Subcutaneous abdominal adipose tissue (tissue), 5 donors: ENCODE measurements at regions not wholly inside any gene's neighbourhood (a gene's known extent, or its start where the extent isn't known, plus 50 kb on each side); places are given as distances from the start of the nearest gene placed in this dataset.
"Not testable (repeated sequence)": the region's sequence is repeated elsewhere in the genome, so short reads cannot be mapped to it uniquely, and the experiment has no call there.

ENCODE experiments used
- H3K27ac ChIP-seq: one replicate; pipeline ENCODE4 v1.7.0; 2013; ENCODE audit warnings: low read depth, mild to moderate bottlenecking, inconsistent platforms, low read length, moderate library complexity
- H3K27me3 ChIP-seq, 5 donors: one replicate each; pipeline ENCODE4 v1.7.0; 2013; ENCODE audit warnings: low read length in 5 of 5, inconsistent platforms in 1 of 5; ENCODE audit not compliant: control insufficient read depth in 5 of 5, insufficient read depth in 4 of 5
- H3K36me3 ChIP-seq, 5 donors: one replicate each; pipeline ENCODE4 v1.7.0; 2013; ENCODE audit warnings: low read length in 5 of 5; ENCODE audit not compliant: control insufficient read depth in 5 of 5, insufficient read depth in 5 of 5
- H3K4me1 ChIP-seq, 5 donors: one replicate each; pipeline ENCODE4 v1.7.0; 2013; ENCODE audit warnings: low read length in 5 of 5, mild to moderate bottlenecking in 3 of 5, moderate library complexity in 1 of 5; ENCODE audit not compliant: control insufficient read depth in 5 of 5, insufficient read depth in 5 of 5
- H3K4me3 ChIP-seq, 5 donors: one replicate each; pipeline ENCODE4 v1.7.0; 2013; ENCODE audit warnings: low read length in 5 of 5, low read depth in 1 of 5
- H3K9ac ChIP-seq, 5 donors: one replicate each; pipeline ENCODE4 v1.7.0; 2013; ENCODE audit warnings: low read length in 5 of 5, mild to moderate bottlenecking in 4 of 5, moderate library complexity in 3 of 5
- H3K9me3 ChIP-seq, 5 donors: one replicate each; pipeline ENCODE4 v1.7.0; 2013; ENCODE audit warnings: low read length in 5 of 5; ENCODE audit not compliant: control insufficient read depth in 5 of 5
- donor health status: healthy.
- donor health status: healthy.
- donor health status: healthy.
- donor health status: healthy.
- donor health status: healthy.

- H3K4me1 ChIP-seq, result no peaks in the 10 kb centered on the region
- no peak overlapping the region for H3K27ac ChIP-seq
- no peak overlapping the region for H3K4me3 ChIP-seq
- peaks cover 2 to 22% (median 5%) of the 10 kb centered on the region in 5 donors for H3K27me3 ChIP-seq
- H3K9me3 ChIP-seq, result no peaks in the 10 kb centered on the region
- no peak overlapping the region for H3K9ac ChIP-seq
- H3K36me3 ChIP-seq, result no peaks in the 10 kb centered on the region
Measured at GRCh38 chrX:13955975-13956374, 73.7 kb downstream of the GEMIN8 start.

GRCh38 chrX:13955095-13955647, 74.5 kb downstream of the GEMIN8 start:
- Histone ChIP-seq H3K27me3 (peaks cover 0 to 22% (median 4%) of the 10 kb centered on the region in 5 donors), H3K9ac (no peak overlapping the region)

GRCh38 chrX:13952581-13952980, 77.1 kb downstream of the GEMIN8 start:
- H3K36me3 ChIP-seq, result no peaks in the 10 kb centered on the region
- H3K27me3 ChIP-seq, result peaks cover 0 to 15% (median 4%) of the 10 kb centered on the region in 5 donors
- no peaks in the 10 kb centered on the region for H3K9me3 ChIP-seq
- H3K27ac ChIP-seq, result no peak overlapping the region
- no peaks in the 10 kb centered on the region for H3K4me1 ChIP-seq
- H3K4me3 ChIP-seq, result no peak overlapping the region
- H3K9ac ChIP-seq, result no peak overlapping the region

More at GRCh38 chrX:13955095-13955647, 74.5 kb downstream of the GEMIN8 start:
- Histone ChIP-seq H3K4me3 (no peak overlapping the region), H3K4me1 (no peaks in the 10 kb centered on the region), H3K36me3 (no peaks in the 10 kb centered on the region), H3K27ac (no peak overlapping the region), H3K9me3 (no peaks in the 10 kb centered on the region)

- peaks cover 0 to 17% (median 0%) of the 10 kb centered on the region in 5 donors for H3K27me3 ChIP-seq
Measured at GRCh38 chrX:13946223-13946622, 83.5 kb downstream of the GEMIN8 start.

GRCh38 chrX:13945787-13946186, 83.9 kb downstream of the GEMIN8 start:
- H3K9ac ChIP-seq, H3K4me3 ChIP-seq, H3K36me3 ChIP-seq, H3K4me1 ChIP-seq, H3K9me3 ChIP-seq, H3K27ac ChIP-seq: not testable (repeated sequence)
- peaks cover 0 to 20% (median 2%) of the 10 kb centered on the region in 5 donors for H3K27me3 ChIP-seq

More at GRCh38 chrX:13946223-13946622, 83.5 kb downstream of the GEMIN8 start:
- not testable (repeated sequence) for H3K36me3 ChIP-seq, H3K4me3 ChIP-seq, H3K9me3 ChIP-seq, H3K9ac ChIP-seq, H3K27ac ChIP-seq, H3K4me1 ChIP-seq

GRCh38 chrX:13940671-13941070, 89.0 kb downstream of the GEMIN8 start:
- Histone ChIP-seq H3K4me1 (peaks cover 0 to 16% (median 10%) of the 10 kb centered on the region in 5 donors), H3K36me3 (no peaks in the 10 kb centered on the region), H3K9me3 (no peaks in the 10 kb centered on the region), H3K9ac (no peak overlapping the region), H3K27ac (no peak overlapping the region), H3K27me3 (peaks cover 15 to 36% (median 18%) of the 10 kb centered on the region in 5 donors), H3K4me3 (no peak overlapping the region)

GRCh38 chrX:13939741-13940597, 89.7 kb downstream of the GEMIN8 start:
- peaks cover 17 to 38% (median 20%) of the 10 kb centered on the region in 5 donors for H3K27me3 ChIP-seq
- no peaks in the 10 kb centered on the region for H3K9me3 ChIP-seq
- H3K27ac ChIP-seq, result no peak overlapping the region
- H3K4me3 ChIP-seq, result no peak overlapping the region
- no peak overlapping the region for H3K9ac ChIP-seq
- H3K4me1 ChIP-seq, result peaks cover 0 to 16% (median 10%) of the 10 kb centered on the region in 5 donors
- no peaks in the 10 kb centered on the region for H3K36me3 ChIP-seq

GRCh38 chrX:13938829-13939530, 90.7 kb downstream of the GEMIN8 start:
- H3K9ac ChIP-seq, result no peak overlapping the region
- no peaks in the 10 kb centered on the region for H3K36me3 ChIP-seq
- peaks cover 17 to 37% (median 22%) of the 10 kb centered on the region in 5 donors for H3K27me3 ChIP-seq
- H3K27ac ChIP-seq, result no peak overlapping the region
- peak overlapping the region in 2 of 5 donors; percentile 53 to 66 for H3K4me3 ChIP-seq
- peaks cover 0 to 16% (median 10%) of the 10 kb centered on the region in 5 donors for H3K4me1 ChIP-seq
- H3K9me3 ChIP-seq, result no peaks in the 10 kb centered on the region

- Histone ChIP-seq H3K9ac (peak overlapping the region in 1 of 5 donors; percentile 12), H3K27ac (no peak overlapping the region), H3K36me3 (no peaks in the 10 kb centered on the region), H3K4me3 (peak overlapping the region; percentile 53 to 68 (median 61)), H3K9me3 (no peaks in the 10 kb centered on the region), H3K27me3 (peaks cover 17 to 35% (median 22%) of the 10 kb centered on the region in 5 donors), H3K4me1 (peaks cover 0 to 16% (median 10%) of the 10 kb centered on the region in 5 donors)
Measured at GRCh38 chrX:13938051-13938828, 91.5 kb downstream of the GEMIN8 start.
